ENCODE measurements at regions not wholly inside any gene's neighbourhood (a gene's known extent, or its start where the extent isn't known, plus 50 kb on each side); places are given as distances from the start of the nearest gene placed in this dataset.

DNA sequence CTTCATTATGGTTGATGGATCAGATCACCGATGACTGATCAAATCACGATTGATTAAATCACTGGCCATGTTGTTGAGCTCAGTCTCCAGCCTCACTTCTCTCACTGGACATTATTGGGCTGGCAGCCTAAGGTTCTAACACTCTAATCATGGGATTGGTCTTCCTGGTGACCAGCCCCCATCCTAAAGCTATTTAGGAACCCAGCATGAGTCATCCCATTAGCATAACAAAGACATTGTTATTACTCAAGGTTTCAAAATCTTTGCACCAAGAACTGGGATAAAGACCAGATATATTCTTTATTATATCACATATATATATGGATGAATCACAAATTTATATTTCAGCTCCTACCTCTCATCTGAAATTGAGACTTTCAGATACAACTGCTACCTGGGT lies 272.1 kb upstream of the IL12B start:
- no peak for DNase-seq

DNA sequence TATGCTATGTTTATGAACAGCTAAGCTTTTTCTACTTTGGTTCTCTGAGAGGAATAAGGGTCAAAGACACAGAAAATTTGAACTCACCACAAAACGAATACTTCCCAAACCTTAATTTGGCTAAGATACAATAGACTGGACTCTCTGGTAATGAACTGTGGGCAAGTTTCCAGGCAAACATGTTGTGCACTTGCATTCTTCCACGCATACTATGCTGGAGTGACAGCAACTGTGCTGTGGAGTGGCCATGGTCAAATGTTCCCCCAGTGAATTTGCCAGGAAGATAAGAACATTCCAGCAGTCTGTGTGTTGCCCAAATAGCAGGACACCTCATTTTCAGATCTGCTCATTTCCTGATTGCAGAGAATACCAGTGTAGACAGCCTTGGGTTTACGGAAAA lies 275.3 kb upstream of the IL12B start:
- DNase-seq, result no peak

DNA sequence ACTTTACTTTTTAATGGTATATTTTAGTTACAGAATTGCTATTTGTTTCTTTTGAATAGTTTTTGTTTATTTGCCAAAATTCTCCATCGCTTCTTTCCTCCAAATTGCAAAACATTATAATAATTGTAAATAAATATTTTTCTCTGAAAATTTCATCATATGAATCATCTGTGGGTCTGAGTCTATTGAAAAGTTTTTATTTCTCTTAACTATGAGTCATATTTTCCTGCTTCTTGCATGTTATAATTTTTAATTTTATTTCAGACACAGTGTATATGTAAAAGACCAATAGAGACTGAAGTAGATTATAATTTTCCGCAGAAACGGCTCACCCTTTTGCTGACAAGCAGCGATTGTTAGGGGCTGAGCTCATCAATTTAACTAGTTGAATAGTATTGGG lies 279.1 kb upstream of the IL12B start:
- no peak for DNase-seq

DNA sequence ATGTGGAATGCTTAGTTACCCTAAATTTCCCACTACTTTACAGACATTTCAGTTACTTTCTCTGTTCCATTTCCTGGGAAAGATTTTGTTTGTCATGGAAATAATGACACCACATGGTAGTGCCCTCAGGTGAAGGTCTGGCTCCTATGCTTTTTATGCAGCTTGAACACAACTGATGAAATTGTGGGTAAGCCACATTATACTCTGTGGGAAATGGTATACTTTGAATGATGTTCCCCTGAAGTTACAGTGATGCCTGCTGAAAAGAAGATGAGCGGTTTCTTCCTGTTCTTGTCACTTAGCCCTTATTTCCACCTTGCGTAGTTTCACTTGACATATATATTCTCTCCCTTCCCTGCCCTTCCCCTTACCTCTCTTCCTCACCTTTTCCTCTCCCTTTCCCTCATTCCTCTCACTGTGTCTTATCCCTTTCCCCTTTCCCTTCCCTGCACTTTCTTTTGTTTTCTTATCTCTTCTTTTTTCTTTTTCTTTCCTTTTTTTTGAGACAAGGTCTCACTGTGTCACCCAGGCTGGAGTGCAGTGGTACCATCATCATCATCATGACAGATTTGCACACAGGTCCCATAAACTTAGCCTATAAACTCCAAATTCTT lies 280.8 kb upstream of the IL12B start:
- DNase-seq, result no peak

DNA sequence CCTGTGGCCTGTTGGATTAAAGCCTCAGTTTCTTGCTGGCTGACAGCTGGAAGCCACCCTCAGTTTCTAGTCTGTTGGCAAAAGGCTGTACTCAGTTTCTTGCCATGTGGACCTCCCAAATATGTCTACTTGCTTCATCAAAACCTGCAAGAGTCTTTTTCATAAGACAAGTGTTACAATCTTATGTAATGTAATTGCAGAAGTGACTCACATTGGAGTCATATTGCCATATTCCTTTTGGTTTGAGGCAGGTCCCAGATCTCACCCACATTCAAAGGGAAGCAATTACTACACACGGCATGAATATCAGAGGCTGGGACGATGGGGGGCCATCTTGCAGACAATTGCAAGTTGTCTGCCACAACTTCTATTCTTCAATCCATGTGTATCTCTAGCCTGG lies 286.7 kb upstream of the IL12B start:
- DNase-seq, result no peak

DNA sequence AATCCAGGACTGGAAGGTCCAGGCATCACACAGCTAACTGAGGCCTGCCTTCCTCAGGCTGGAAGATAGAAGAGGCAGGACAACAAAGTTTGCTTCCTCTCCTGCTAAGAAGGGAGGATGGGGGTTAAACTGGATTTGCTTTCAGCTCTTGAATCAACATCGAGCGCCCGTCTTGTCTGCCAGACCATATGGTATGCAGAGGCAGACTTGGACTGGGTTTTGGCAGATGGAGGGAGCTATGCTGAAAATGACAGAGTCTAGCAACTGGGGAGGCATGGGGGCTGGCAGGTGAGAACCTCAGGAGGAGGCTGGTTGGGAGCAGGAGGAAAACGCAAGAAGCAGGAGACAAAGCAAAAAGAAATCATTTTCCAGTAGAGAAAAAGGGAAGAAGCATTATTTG lies 289.5 kb upstream of the IL12B start:
- no peak for DNase-seq

DNA sequence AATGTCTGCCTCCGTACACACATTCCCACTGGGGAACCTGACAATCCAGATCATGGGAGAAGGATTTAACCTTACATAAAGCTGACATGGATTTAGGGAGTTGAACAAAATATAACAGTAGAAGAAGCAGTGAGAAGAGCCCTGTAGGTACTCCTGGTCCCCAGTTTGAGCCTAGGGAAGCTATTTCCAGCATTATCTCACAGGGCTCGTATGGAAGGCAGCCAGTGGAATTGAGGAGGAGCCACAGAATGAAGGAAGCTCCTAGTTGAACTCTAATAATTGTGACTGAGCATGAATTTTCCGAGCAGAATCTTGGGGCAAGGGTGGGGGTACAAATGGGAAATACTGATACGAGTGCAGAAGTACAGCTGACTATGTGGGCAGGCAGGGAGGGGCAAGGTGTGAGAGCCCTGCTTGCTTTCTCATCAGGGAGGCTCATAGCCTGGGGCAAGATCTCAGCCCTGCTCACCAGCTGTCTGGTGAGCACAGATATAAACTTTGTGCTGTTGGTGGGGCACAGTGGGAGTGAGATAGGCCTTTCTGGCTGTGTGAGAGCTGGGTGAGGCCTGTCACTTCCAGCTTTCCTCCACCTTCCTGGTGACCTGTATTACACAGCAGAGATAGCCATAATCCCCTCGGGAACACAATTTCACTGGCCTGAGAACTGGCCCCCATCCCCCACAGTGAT lies 290.7 kb upstream of the IL12B start:
- no peak for DNase-seq

DNA sequence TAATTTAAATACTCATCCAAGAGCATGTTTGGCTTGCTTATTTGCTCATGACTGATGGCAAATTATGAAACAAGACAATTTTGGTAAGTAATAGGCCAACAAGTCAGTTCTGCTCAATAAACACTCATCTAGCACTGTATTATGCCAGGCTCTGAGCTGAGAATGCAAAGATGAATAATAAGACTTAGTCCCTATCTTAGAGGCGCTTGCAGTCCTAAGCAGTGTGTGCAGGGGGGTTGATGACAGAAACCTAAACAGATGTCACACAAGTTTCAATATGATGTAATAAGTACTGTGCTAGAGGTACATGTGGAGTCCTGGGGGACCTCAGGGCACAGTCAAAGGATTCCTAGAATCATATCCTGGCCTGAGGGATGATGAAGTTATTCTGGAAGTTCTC lies 287.6 kb upstream of the ADRA1B start:
- DNase-seq, result no peak

DNA sequence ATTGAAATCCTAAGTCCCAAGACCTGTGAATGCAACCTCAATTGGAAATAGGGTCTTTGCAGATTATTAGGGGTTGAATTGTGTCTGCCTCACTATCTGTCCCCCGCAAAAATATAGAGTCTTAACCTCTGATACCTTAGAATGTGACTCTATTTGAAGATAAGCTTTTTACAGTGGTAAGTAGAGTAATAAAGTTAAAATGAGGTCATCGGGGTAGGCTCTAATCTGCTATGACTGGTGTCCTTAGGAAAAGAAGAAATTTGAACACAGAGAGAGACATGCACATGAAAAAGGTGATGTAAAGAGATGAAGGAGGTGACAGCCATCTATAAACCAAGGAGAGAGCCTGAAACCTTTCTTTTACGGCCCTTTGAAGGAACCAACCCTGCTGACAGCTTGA lies 287.1 kb upstream of the ADRA1B start:
- no peak for DNase-seq

DNA sequence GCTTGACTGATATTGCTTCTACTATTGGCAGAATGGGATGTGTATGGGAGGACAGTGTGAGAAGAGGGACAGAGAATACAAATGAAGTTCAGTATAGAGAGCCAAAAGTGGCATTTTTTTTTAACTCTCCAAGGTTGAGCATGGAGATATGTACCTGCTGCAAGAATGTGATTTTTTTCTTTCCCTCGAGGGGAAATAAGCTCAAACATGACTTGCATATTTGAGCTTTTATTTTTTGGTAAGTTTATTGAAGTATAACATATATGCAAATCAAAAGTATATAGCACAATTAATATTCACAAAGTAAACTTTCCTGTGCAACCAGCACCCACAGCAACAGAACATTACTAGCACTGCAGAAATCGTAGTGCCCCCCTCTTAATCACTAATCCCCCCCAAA lies 285.7 kb upstream of the ADRA1B start:
- no peak for DNase-seq

DNA sequence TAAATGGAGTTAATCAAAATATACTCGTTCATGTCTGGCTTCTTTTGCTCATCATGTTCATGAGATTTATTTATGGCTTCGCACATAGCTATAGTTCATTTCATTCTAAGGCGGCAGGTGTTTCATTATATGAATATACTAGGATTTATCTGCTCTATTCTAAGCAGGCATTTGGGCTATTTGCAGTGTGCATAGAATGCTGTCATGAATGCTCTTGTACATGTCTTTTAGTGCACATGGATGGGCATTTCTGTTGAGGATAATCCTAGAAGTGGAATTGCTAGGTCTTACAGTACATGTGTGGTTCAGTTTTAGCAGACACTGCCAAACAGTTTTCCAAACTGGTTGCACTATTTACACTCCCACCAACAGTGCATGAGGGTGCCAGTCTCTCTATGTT lies 285.3 kb upstream of the ADRA1B start:
- DNase-seq, result no peak

DNA sequence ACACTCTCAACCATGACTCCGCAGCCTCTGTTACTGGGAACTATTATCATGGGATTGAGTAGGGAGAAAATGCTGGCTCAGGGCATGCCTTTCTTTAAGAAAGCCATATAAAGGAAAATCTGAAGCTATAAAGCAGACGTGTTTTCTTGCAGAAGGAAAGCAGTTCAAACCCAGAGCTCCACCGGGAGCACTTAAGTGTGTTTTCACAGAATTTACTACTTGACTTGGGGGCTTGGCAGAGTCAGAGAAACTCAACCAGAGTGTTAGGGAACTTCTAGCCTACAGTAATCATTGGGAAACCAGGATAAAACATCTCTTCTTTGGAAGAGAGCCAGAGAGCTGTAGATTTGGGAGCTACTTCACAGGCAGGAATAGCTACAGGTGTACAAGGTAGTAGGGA lies 283.4 kb upstream of the ADRA1B start:
- no peak for DNase-seq

DNA sequence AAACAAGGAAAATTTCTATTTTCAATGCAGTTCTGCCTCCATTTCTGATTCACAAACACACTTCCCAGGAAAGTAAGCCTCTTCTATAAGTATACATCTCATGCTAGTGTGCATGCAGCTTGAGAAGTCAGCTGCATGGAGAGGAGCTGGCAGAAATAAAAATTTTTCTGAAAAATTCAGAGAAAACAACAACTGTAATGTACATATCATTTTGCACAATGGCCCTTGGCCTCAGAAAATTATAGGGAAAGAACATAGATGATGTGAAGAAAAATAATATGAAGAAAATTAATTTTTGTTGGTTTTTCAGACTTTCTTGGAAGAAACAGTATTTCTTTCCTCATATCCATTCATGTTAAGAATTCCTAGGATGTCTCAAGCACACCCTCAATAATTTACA lies 277.8 kb upstream of the ADRA1B start:
- DNase-seq, result no peak

DNA sequence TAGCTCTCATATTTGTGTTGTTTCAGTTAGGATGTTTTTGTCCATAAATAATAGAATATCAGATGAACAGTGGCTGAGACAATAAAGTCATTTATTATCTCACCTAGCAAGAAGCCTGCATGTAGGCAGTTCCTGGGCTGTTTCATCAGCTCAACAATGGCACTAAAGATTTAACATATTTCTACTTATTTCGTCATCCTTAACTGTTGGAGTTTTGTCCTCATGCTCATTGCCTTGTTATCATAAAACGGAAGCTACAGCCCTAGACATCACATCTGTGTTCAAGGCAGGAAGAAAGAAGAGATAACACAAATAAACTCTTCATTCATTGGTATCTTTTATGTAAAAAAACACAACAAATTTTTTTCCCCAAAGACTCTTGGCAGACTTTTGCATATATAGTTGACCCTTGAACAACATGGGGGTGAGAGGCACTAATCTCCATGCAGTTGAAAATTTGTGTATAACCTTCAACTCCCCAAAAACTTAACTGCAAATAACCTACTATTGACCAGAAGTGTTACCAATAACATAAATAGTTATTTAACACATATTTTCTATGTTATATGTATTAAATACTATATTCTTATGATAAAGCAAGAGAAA lies 277.2 kb upstream of the ADRA1B start:
- DNase-seq, result no peak

DNA sequence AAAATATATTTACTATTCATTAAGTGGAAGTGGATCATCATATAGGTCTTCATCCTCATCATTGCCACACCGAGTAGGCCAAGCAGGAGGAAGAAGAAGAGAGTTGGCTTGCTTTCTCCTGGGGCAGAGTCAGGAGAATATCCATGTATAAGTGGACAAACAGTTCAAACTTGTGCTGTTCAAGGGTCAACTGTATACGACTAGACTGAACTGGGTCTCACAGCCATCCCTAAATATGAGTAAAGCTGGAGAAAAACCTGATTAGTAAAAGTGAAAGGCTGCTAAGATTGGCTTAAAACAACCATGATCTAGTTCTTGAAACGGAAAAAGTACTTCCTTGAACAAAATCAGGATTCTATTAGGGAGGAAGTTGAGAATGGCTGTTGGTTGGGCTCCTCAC lies 276.7 kb upstream of the ADRA1B start:
- no peak for DNase-seq

DNA sequence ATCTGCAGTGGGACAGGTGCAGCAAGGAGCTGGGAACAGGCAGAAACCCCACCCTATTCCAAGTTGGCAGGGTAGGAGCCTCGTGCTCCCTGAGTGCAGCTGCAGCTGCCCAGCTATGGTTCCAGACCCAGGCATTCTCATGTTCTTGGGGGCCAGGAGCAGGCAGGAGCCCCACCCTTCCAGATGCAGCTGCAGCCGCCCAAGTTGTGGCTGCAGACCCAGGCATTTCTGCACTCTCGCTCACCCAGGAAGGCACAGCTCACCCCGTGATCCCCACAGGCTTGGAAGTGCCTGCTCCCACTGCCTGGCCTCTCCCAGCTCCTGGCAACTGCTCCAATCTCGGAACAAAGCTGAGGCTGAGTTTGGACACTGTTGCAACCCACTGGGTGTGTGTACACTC lies 275.8 kb upstream of the ADRA1B start:
- no peak for DNase-seq

DNA sequence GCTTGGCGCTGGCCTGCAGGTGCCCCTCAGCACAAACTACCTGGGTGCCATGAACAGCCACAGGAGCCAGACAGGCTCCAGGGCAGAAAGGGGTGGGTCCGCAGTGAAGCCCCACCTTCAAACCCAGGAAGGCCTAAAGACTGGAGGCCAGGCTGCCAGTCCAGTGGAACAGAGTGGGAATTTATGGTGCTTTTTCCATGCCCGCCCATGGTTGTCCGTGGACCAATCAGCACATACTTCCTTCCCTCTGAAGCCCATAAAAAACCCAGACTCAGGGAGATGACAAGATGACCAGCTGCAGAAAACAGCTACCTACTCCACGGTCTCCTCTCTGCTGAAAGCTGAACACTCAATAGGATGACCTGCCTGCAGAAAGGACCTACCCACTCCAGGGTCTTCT lies 275.4 kb upstream of the ADRA1B start:
- DNase-seq, result no peak

DNA sequence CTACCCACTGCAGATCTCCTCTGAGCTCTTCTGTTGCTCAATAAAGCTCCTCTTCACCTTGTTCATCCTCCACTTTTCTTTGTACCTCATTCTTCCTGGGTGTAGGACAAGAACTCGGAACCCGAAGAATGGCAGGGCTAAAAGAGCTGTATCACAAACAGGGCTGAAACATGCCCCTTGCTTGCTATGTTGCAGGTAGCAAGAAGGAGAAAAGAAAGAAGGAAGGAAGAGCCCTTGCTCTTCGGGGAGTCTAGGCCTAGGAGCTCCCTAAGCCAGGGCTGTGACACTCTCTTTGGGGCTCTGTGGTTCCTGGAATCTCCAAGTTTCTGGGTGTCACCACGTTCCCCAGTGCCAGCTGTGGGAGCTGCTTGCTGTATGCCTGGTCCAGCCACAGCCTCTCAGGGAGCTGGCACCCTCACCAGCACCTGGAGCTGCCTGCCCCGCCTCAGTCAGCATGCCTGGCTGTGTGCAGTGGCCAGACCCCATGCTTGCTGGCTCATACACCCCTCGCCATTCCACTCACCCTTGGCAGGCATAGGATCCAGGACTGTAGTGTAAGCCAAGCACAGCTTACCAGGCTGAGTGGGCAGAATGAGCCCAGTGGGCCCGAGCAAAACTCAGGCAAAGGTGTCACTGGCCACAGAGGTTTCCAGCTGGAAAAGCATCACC lies 274.8 kb upstream of the ADRA1B start:
- DNase-seq, result no peak

DNA sequence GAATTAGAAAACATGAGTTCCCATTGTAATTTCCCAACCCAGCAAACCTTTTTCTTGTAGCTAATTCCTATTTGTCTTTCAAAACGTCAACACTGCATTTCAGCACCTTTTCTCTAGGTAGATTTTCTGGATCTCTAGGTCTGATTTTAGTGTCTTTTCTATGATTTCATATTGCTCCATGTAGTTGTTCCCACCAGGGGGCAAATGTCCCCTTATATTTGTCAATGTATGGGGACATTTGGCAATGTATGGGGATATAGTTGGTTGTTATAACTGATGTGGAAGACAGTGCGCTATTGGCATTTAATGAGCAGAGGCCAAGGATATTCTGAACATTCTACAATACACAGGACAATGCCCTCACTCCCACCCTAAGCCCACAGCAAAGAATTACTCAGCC lies 273.9 kb upstream of the ADRA1B start:
- DNase-seq, result no peak

DNA sequence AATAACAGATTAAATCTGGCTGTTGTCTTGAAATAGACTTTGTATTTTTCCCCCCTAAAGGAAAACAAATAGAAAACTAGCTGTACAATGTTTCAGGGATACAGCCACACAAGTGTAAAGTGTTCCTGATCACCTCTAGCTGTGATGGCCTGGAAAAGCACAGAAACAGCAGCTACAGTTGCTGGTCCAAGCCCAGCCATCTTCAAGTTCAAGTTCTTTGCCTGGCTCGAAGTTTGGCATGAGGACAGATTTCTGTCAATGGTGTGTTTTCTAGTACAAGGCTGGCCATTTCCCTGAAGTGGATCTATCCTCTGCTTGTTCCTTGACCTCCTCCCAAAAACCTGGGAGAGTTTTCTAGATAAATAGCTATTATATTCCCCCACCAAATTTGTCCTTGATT lies 272.2 kb upstream of the ADRA1B start:
- no peak for DNase-seq

DNA sequence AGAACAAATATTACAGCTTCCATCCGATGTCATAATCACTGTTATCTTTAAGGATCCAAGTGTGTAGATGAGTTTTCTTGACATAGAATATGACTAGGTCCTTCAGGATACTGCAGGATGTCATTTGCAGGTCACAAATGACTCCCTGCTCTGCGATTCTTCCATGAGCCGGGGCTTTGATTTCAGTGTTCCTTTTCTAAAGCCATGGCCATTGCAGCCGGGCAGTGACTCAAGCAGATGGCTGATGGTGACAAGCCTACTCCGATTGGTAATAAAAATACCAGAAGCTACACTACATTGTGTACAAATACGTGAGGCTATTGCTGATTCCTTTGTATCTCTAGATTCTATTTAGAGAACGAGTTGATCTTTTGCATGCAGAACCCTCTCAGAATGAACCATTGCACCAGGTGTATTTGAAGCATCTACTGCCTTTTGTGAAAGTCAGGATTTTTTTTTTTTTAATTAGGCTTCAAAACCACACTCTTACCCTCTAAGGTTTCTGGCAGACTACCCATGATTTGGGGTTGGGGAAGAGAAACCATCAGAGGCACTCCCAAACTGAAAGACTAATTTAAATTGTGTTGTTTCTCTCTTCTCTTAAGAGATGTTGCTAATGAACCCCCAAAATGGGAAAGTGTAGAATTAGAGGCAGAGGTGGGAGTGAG lies 271.0 kb upstream of the ADRA1B start:
- no peak for DNase-seq

DNA sequence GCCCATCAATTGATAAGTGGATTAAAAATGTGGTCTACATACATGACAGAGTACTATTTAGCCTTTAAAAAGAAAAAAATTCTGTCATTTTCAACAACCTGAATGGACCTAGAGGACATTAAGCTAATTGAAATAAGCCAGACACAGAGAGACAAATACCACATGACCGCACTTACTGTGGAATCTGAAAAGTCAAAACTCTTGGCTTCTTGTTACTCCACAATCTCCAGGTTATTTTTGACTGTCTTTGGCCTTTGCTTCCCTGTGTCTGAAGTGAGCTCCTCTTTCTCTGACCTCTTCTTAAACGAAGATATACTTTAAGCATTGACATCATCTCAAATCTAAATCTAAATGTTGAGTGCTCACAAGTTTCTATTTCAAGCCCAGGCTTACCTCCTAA lies 265.5 kb upstream of the ADRA1B start:
- DNase-seq, result no peak

DNA sequence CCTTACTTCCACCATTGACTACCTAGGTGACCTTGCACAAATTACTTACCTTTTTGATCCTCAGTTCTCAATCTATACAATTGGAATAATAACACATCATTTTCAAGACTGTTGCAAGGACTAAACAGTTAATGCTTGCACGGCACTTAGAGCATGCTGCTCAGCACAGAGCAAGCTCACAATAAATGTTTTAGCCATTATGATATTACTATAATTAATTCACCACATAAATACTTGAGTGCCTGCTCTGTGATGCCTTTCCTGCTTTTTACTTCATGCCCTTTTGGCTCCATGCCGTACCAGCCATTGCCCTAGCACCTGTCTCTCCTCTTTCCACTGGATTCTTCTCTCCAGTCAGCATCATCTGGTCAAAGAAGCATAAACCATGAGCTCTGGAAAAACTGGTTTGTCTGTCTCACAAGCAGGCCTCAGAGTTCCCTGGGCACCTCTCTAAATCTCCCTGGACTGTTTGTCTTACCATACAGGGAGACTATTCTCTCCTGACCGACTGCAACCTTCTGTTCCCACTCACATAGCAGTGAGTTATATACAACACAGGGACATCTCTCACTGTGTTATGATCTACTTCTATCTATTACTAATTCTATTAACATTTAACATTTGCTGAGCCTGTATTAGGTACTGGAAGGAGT lies 260.4 kb upstream of the ADRA1B start:
- peak; percentile 38 for DNase-seq
